Stimulated activated CD8-positive, alpha-beta memory T cell treated with anti-CD3 and anti-CD28 coated beads, Interleukin-2, amount 100 ng/mL, for 48 hours (primary cell): ENCODE measurements at regions not wholly inside any gene's neighbourhood (a gene's known extent, or its start where the extent isn't known, plus 50 kb on each side); places are given as distances from the start of the nearest gene placed in this dataset.
"Not testable (repeated sequence)": the region's sequence is repeated elsewhere in the genome, so short reads cannot be mapped to it uniquely, and the experiment has no call there.

Source experiments
- DNase-seq, 2 donors: peaks; one replicate each; pipeline ENCODE4 v3.0.0-alpha.2; 2020; ENCODE audit warnings: low read depth in 2 of 2

GRCh38 chr5:100232736-100233135 is 302.4 kb upstream of the FAM174A start:
- DNase-seq = no peak

- no peak for DNase-seq
These were observed 346.4 kb upstream of the FAM174A start for GRCh38 chr5:100188778-100189177.

GRCh38 chr5:100188339-100188738 is 346.8 kb upstream of the FAM174A start:
- DNase-seq = no peak

GRCh38 chr5:100186181-100186580 is 349.0 kb upstream of the FAM174A start:
- no peak for DNase-seq

- no peak for DNase-seq
These were observed 352.8 kb upstream of the FAM174A start for GRCh38 chr5:100182402-100182801.

- DNase-seq = no peak
These were observed 359.8 kb upstream of the FAM174A start for GRCh38 chr5:100175346-100175745.

GRCh38 chr5:100165309-100165708 is 369.9 kb upstream of the FAM174A start:
- no peak for DNase-seq

- DNase-seq = no peak
These were observed 373.3 kb upstream of the FAM174A start for GRCh38 chr5:100161868-100162267.

- DNase-seq = no peak
These were observed 378.1 kb upstream of the FAM174A start for GRCh38 chr5:100157066-100157465.

GRCh38 chr5:100148239-100148638 is 386.9 kb upstream of the FAM174A start:
- DNase-seq = no peak

- DNase-seq = no peak
These were observed 392.6 kb upstream of the FAM174A start for GRCh38 chr5:100142607-100143006.

- no peak for DNase-seq
These were observed 404.0 kb upstream of the FAM174A start for GRCh38 chr5:100131161-100131560.

GRCh38 chr5:100130307-100130706 is 404.9 kb upstream of the FAM174A start:
- DNase-seq = no peak

- DNase-seq = no peak
These were observed 415.3 kb upstream of the FAM174A start for GRCh38 chr5:100119903-100120302.

- DNase-seq = no peak
These were observed 424.7 kb upstream of the FAM174A start for GRCh38 chr5:100110497-100110896.

GRCh38 chr5:100108883-100109282 is 426.3 kb upstream of the FAM174A start:
- no peak for DNase-seq

- DNase-seq = not testable (repeated sequence)
These were observed 431.5 kb upstream of the FAM174A start for GRCh38 chr5:100103592-100104119.

GRCh38 chr5:100101466-100101865 is 433.7 kb upstream of the FAM174A start:
- DNase-seq = not testable (repeated sequence)

GRCh38 chr5:100096328-100096727 is 438.8 kb upstream of the FAM174A start:
- DNase-seq = not testable (repeated sequence)

GRCh38 chr5:100080703-100081102 is 454.5 kb upstream of the FAM174A start:
- DNase-seq = not testable (repeated sequence)

- DNase-seq = not testable (repeated sequence)
These were observed 456.0 kb upstream of the FAM174A start for GRCh38 chr5:100079163-100079562.

GRCh38 chr5:100066020-100066419 is 469.2 kb upstream of the FAM174A start:
- not testable (repeated sequence) for DNase-seq

- no peak for DNase-seq
These were observed 491.7 kb upstream of the FAM174A start for GRCh38 chr5:100043475-100043874.

- no peak for DNase-seq
These were observed 508.6 kb upstream of the FAM174A start for GRCh38 chr5:100026606-100027005.
